ENCODE measurements at regions not wholly inside any gene's neighbourhood (a gene's known extent, or its start where the extent isn't known, plus 50 kb on each side); places are given as distances from the start of the nearest gene placed in this dataset.

- TF ChIP-seq, protein P1, sequence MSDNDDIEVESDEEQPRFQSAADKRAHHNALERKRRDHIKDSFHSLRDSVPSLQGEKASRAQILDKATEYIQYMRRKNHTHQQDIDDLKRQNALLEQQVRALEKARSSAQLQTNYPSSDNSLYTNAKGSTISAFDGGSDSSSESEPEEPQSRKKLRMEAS (IDR thresholded peaks at IDR 0.05; ENCODE audit: low read depth, low read length) = no peak
- TF ChIP-seq CTCF (IDR thresholded peaks at IDR 0.05; ENCODE audit: low read depth, low read length) = no peak
These were observed 181.6 kb upstream of the FOXN3 start for GRCh38 chr14:89598548-89599186.

Measured in NB4 (cell line).